GM10248 (cell line): ENCODE measurements at regions not wholly inside any gene's neighbourhood (a gene's known extent, or its start where the extent isn't known, plus 50 kb on each side); places are given as distances from the start of the nearest gene placed in this dataset.

Experiments
- CTCF ChIA-PET: fragments of 300-600 bp; sonication (Branson Sonifier 250); formaldehyde crosslinking; extraction: SDS; loops from one replicate; lab custom pipeline; 2021; ENCODE audit warnings: antibody characterized with exemption; lab: Yijun Ruan, JAX
- POLR2A ChIA-PET: fragments of 350-650 bp; sonication (Branson Sonifier 250); formaldehyde crosslinking; extraction: SDS; loops from one replicate; lab custom pipeline; 2020; ENCODE audit warnings: antibody characterized with exemption; lab: Yijun Ruan, JAX
- DNase-seq: peaks from one replicate; pipeline ENCODE4 v3.0.0; 2012; ENCODE audit errors: extremely low spot score
- CTCF ChIP-seq: IDR thresholded peaks from 2 replicates; pipeline ENCODE4 v1.5.1; 2012; ENCODE audit warnings: mild to moderate bottlenecking, low read depth; ENCODE audit errors: extremely low read depth, missing control alignments, control extremely low read depth

- ChIA-PET CTCF (interaction anchor here (1.7 kb wide), 1 partner anchor 16 kb away, joined by 7 read pairs; no protein-coding TSS in a partner anchor), POLR2A (no interaction called here)
- no peak for DNase-seq
- no peak for TF ChIP-seq CTCF
These were observed 1655.0 kb downstream of the MRPL39 start for GRCh38 chr21:23952269-23952668.

GRCh38 chr21:23951251-23951650, 1656.0 kb downstream of the MRPL39 start:
- ChIA-PET CTCF (no interaction called here), POLR2A (no interaction called here)
- TF ChIP-seq CTCF: no peak
- no peak for DNase-seq

GRCh38 chr21:23950344-23950743, 1656.9 kb downstream of the MRPL39 start:
- DNase-seq: no peak
- TF ChIP-seq CTCF: no peak
- ChIA-PET POLR2A (no interaction called here), CTCF (no interaction called here)

DNA sequence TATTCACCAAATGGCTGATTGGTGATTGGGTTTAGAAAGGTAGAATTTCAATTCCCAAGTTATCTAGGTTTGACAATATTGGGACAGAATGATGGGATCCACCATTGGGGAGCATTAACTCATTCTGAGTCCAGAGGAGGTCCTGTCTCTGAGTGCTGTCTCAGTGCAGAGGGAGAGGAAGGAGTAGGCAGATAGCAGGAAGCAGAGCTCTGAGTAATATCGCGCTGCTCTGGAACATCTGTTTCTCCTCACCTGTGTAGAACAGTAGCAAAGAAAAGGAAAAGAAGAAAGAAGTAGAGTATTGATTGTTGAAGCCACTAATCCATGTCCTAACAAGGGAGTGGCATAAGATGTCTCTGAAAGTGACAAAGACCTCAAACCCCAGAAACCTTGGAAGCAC, 1657.8 kb downstream of the MRPL39 start:
- ChIA-PET POLR2A (no interaction called here), CTCF (no interaction called here)
- no peak for TF ChIP-seq CTCF
- DNase-seq: no peak

- POLR2A ChIA-PET: no interaction called here
- no peak for DNase-seq
- CTCF ChIA-PET: no interaction called here
- no peak for TF ChIP-seq CTCF
These were observed 1667.8 kb downstream of the MRPL39 start for GRCh38 chr21:23939369-23940065.

- DNase-seq: no peak
- TF ChIP-seq CTCF: no peak
- ChIA-PET CTCF (no interaction called here), POLR2A (no interaction called here)
These were observed 1670.3 kb downstream of the MRPL39 start for GRCh38 chr21:23936991-23937390.
